ENCODE measurements at regions not wholly inside any gene's neighbourhood (a gene's known extent, or its start where the extent isn't known, plus 50 kb on each side); places are given as distances from the start of the nearest gene placed in this dataset.
"Not testable (repeated sequence)": the region's sequence is repeated elsewhere in the genome, so short reads cannot be mapped to it uniquely, and the experiment has no call there.

DNA sequence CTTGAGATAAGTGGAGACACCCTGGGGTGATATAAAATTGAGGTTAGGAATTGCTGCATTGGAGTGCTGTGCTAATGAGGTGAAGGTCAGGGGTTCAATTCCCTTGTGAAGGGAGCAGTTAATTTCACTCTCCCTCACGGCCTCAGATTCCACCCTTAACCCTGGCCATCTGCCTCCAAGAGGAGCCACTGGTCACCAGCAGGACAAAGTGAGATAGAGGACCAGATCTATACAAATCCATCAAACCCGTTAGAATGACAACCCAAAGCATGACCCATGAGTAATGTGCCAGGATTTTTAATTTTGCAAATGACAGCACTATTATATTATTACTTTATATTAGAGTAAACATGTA lies 186.4 kb upstream of the IRF2BP2 start:
- H3K9me3 ChIP-seq; CTCF ChIA-PET; POLR2A ChIA-PET; H3K4me2 ChIP-seq; H4K20me1 ChIP-seq (ENCODE audit: insufficient read depth); DNase-seq; H2AFZ ChIP-seq (ENCODE audit: low read depth); H3K9ac ChIP-seq; H3K27me3 ChIP-seq (ENCODE audit: insufficient read depth); H3K79me2 ChIP-seq (ENCODE audit: insufficient read depth); H3K36me3 ChIP-seq (replicated peaks in 1 of 2; ENCODE audit: control insufficient read depth in 1 of 2, insufficient read depth in 2 of 2, low read length in 1 of 2); H3K4me1 ChIP-seq (ENCODE audit: control insufficient read depth in 1 of 2, insufficient read depth in 2 of 2, low read depth in 1 of 2, low read length in 1 of 2); H3K27ac ChIP-seq (ENCODE audit: low read depth in 2 of 2, low read length in 1 of 2); H3K9me2 ChIP-seq; H3F3A ChIP-seq (replicated peaks; ENCODE audit: insufficient read depth); H3K4me3 ChIP-seq (ENCODE audit: low read depth in 2 of 2, low read length in 1 of 2): not testable (repeated sequence)
- 94% methylated on average over 2 of the region's 2 CpGs for WGBS (ENCODE audit: low lambda C conversion rate)

DNA sequence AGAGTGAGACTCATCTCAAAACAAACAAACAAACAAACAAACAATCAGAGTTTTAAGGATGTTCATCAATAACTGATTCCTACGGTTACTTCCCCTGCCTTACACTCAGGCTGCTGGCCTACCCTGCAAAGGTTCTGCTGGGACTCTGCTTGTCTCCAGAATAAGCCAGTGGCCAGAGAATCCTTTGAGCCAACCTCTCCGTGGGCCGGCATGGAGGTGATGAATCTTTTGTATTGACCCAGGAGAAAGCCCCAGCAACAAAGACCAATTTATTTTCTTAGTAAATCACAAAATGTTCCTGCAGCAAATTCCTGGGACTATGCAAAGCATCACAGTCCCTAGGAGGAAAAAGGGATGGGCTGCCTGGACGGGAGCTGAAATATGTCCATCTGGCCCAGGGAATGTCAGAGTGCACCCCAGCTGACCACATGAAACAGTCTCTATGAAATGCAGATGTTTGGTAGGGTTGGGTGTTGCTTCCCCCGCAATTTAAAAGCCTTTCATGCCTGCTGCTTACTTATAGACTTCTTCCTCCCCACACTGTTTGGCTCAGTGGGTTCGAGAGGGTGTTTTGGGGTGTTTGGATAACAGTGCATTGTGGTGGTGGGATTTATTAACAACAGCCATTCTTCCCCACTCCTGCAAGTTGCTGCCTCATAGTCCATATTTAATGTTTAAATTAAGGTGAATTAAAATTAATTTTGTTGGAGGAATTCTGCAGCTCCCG lies 185.9 kb upstream of the IRF2BP2 start:
- H3K4me3 ChIP-seq (ENCODE audit: low read depth in 2 of 2, low read length in 1 of 2); H3K27ac ChIP-seq (ENCODE audit: low read depth in 2 of 2, low read length in 1 of 2); CTCF ChIA-PET; H3K27me3 ChIP-seq (ENCODE audit: insufficient read depth); H3K4me1 ChIP-seq (ENCODE audit: control insufficient read depth in 1 of 2, insufficient read depth in 2 of 2, low read depth in 1 of 2, low read length in 1 of 2); H3K79me2 ChIP-seq (ENCODE audit: insufficient read depth); H3K9ac ChIP-seq; H3K4me2 ChIP-seq; DNase-seq; H3K9me3 ChIP-seq; POLR2A ChIA-PET; H3K36me3 ChIP-seq (replicated peaks in 1 of 2; ENCODE audit: control insufficient read depth in 1 of 2, insufficient read depth in 2 of 2, low read length in 1 of 2); H2AFZ ChIP-seq (ENCODE audit: low read depth); H3F3A ChIP-seq (replicated peaks; ENCODE audit: insufficient read depth); H3K9me2 ChIP-seq; H4K20me1 ChIP-seq (ENCODE audit: insufficient read depth): not testable (repeated sequence)
- WGBS (ENCODE audit: low lambda C conversion rate): 98% methylated on average over 7 of the region's 7 CpGs

DNA sequence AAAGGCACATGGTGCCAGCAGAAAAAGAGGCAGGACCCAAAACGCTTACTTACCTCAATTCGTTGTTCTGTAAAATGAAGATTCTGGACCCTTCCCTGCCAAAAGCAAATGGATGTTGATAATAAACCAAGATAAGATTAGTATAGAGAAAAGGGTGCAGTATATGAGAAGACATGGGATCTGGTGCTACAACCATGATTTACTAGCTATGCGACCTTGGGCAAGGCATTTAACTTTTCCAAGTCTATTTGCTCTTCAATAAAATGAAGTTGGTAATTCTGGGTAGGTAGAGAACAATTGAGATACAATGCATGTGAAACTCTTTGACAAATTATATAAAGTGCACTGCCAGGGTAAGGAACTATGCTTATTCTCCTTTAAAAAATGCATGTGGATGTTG lies 185.0 kb upstream of the IRF2BP2 start:
- H3F3A ChIP-seq (replicated peaks; ENCODE audit: insufficient read depth); H3K27ac ChIP-seq (ENCODE audit: low read depth in 2 of 2, low read length in 1 of 2); H3K4me1 ChIP-seq (ENCODE audit: control insufficient read depth in 1 of 2, insufficient read depth in 2 of 2, low read depth in 1 of 2, low read length in 1 of 2); H3K4me2 ChIP-seq; H3K27me3 ChIP-seq (ENCODE audit: insufficient read depth); POLR2A ChIA-PET; H3K9ac ChIP-seq; H3K79me2 ChIP-seq (ENCODE audit: insufficient read depth); DNase-seq; H3K36me3 ChIP-seq (replicated peaks in 1 of 2; ENCODE audit: control insufficient read depth in 1 of 2, insufficient read depth in 2 of 2, low read length in 1 of 2); H3K9me2 ChIP-seq; H3K9me3 ChIP-seq; CTCF ChIA-PET; H2AFZ ChIP-seq (ENCODE audit: low read depth); H3K4me3 ChIP-seq (ENCODE audit: low read depth in 2 of 2, low read length in 1 of 2); H4K20me1 ChIP-seq (ENCODE audit: insufficient read depth): not testable (repeated sequence)
- WGBS (ENCODE audit: low lambda C conversion rate): 89% methylated on average over 2 of the region's 3 CpGs

DNA sequence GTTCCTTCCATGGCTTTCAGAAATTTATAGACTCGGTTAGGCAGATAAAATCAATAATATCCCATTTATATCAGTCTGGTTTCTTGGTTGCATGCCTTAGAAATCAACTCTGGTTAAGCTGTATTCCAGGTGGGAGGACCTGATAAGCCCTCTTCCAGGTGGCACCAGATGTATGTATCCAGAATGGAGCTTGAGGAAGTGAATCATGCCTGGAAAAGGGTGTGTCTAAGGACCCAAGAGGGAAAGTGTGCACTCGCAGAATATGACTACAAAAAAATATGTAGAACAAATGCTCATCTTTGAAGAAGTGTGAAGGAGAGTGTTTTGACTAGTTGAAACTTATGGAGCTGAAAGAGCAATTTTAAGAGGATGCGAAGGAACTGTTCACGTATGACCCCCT lies 184.5 kb upstream of the IRF2BP2 start:
- H3F3A ChIP-seq (replicated peaks; ENCODE audit: insufficient read depth); H2AFZ ChIP-seq (ENCODE audit: low read depth); H3K4me3 ChIP-seq (ENCODE audit: low read depth in 2 of 2, low read length in 1 of 2); H3K36me3 ChIP-seq (replicated peaks in 1 of 2; ENCODE audit: control insufficient read depth in 1 of 2, insufficient read depth in 2 of 2, low read length in 1 of 2); H3K4me2 ChIP-seq; H3K27ac ChIP-seq (ENCODE audit: low read depth in 2 of 2, low read length in 1 of 2); H4K20me1 ChIP-seq (ENCODE audit: insufficient read depth); H3K4me1 ChIP-seq (ENCODE audit: control insufficient read depth in 1 of 2, insufficient read depth in 2 of 2, low read depth in 1 of 2, low read length in 1 of 2); H3K9ac ChIP-seq; DNase-seq; H3K9me2 ChIP-seq; CTCF ChIA-PET; POLR2A ChIA-PET; H3K79me2 ChIP-seq (ENCODE audit: insufficient read depth); H3K9me3 ChIP-seq; H3K27me3 ChIP-seq (ENCODE audit: insufficient read depth): not testable (repeated sequence)
- WGBS (ENCODE audit: low lambda C conversion rate): 83% methylated on average over 3 of the region's 4 CpGs

DNA sequence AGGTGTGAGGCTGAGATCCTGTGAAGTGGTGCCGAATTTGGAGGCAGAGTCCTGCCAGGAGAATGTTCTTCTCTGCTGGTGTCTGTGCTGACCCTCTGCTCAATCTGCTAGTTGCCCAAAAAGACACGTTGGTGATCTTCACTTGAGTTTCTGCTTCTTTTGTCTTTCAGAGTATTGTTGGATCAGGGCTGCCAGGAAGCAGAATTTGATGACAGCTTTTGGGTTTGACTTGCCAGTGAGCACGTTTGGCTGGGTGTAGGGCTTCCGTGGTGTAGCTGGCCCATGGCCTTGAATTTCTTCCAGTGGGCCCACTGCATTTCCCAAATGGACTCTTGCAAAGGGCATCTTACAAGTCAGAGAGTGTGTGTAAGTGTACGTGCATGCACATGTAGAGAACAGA lies 183.9 kb upstream of the IRF2BP2 start:
- H3K9ac ChIP-seq; H3K4me3 ChIP-seq (ENCODE audit: low read depth in 2 of 2, low read length in 1 of 2); H3K79me2 ChIP-seq (ENCODE audit: insufficient read depth); H3K9me3 ChIP-seq; H3K27me3 ChIP-seq (ENCODE audit: insufficient read depth); H3K27ac ChIP-seq (ENCODE audit: low read depth in 2 of 2, low read length in 1 of 2); H3K36me3 ChIP-seq (replicated peaks in 1 of 2; ENCODE audit: control insufficient read depth in 1 of 2, insufficient read depth in 2 of 2, low read length in 1 of 2); H4K20me1 ChIP-seq (ENCODE audit: insufficient read depth); H3K4me1 ChIP-seq (ENCODE audit: control insufficient read depth in 1 of 2, insufficient read depth in 2 of 2, low read depth in 1 of 2, low read length in 1 of 2); POLR2A ChIA-PET; H3F3A ChIP-seq (replicated peaks; ENCODE audit: insufficient read depth); H3K9me2 ChIP-seq; H2AFZ ChIP-seq (ENCODE audit: low read depth); DNase-seq; H3K4me2 ChIP-seq; CTCF ChIA-PET: not testable (repeated sequence)
- WGBS (ENCODE audit: low lambda C conversion rate): 80% methylated on average over 1 of the region's 5 CpGs

DNA sequence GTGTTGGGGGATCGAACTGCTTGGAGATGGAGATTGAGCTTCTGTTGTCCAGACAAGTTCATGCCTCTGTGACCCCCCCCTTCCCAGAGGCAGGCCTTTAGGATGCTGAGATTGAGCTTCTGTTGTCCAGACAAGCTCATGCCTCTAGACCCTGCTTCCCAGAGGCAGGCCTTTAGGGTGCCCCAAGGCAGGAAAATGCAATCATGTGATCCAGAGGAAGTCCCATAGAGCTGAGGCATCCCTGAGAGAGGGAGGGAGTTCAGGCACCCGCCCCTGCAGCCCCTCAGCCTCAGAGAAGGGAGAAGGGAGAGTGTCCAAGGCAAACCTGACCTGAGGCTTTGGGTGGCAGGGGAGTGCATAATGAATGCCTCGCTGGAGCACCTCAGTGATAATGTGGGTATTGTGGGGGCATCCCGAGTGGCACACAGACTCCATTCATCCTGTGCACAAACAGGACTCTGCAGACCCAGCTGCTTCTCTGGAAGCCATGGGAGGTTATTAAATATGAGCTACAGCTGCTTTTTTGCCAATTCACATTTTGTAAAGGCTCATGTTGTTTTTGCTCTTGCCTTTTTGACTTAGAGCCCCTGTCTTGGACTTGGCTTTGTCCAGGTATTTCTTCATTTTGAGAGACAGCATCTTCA lies 182.4 kb upstream of the IRF2BP2 start:
- H3K36me3 ChIP-seq (replicated peaks in 1 of 2; ENCODE audit: control insufficient read depth in 1 of 2, insufficient read depth in 2 of 2, low read length in 1 of 2); H3F3A ChIP-seq (replicated peaks; ENCODE audit: insufficient read depth); H3K4me2 ChIP-seq; H3K9ac ChIP-seq; H3K4me1 ChIP-seq (ENCODE audit: control insufficient read depth in 1 of 2, insufficient read depth in 2 of 2, low read depth in 1 of 2, low read length in 1 of 2); H4K20me1 ChIP-seq (ENCODE audit: insufficient read depth); CTCF ChIA-PET; H3K9me2 ChIP-seq; DNase-seq; H2AFZ ChIP-seq (ENCODE audit: low read depth); H3K27me3 ChIP-seq (ENCODE audit: insufficient read depth); H3K79me2 ChIP-seq (ENCODE audit: insufficient read depth); H3K9me3 ChIP-seq; POLR2A ChIA-PET; H3K4me3 ChIP-seq (ENCODE audit: low read depth in 2 of 2, low read length in 1 of 2); H3K27ac ChIP-seq (ENCODE audit: low read depth in 2 of 2, low read length in 1 of 2): not testable (repeated sequence)
- WGBS (ENCODE audit: low lambda C conversion rate): 69% methylated on average over 2 of the region's 4 CpGs

All from SK-N-SH (cell line).